ENCODE measurements at regions not wholly inside any gene's neighbourhood (a gene's known extent, or its start where the extent isn't known, plus 50 kb on each side); places are given as distances from the start of the nearest gene placed in this dataset.

DNA sequence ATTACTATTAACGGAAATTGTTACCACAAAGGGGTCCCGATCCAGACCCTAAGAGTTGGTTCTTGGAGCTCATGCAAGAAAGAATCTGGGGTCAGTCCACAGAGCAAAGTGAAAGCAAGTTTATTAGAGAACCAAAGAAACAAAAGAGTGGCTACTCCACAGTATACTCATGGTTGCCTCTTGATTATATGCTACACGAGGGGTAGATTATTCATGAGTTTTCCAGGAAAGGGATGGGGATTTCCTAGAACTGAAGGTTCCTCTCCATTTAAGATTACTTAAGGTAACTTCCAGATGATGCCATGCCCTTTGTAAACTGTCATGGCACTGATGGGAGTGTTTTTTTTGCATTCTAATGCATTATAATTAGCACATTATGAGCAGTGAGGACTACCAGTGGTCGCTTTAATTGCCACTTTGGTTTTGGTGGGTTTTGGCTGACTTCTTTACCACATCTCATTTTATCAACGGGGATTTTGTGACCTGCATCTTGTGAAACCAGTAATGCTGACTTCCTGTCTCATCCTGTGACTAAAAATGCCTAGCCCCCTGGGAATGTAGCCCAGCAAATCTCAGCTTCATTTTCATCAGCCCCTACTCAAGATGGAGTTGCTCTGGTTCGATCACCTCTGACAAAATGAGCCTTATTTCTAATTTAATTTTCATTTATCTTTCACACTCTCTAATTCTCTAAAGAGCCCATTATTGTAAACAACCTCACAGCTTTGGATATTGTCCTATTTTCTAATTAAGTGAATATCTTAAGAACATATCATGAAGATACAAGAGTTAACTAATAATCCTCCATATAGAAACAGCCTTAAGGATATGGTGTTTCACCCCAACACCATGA lies 336.3 kb downstream of the RASEF start:
- TF ChIP-seq POLR2A (IDR thresholded peaks at IDR 0.05) = no peak
- no peak for TF ChIP-seq POLR2AphosphoS5 (IDR thresholded peaks at IDR 0.05)
- no peak for TF ChIP-seq CTCF (IDR thresholded peaks at IDR 0.05)
- TF ChIP-seq EP300 (IDR thresholded peaks at IDR 0.05) = no peak
- DNase-seq (ENCODE audit: low spot score in 2 of 2) = no peak
- Histone ChIP-seq H3K9me3 (no peaks in the 10 kb centered on the region), H3K27me3 (no peaks in the 10 kb centered on the region), H3K36me3 (no peaks in the 10 kb centered on the region), H3K4me1 (no peaks in the 10 kb centered on the region), H3K27ac (no peak overlapping the region), H3K4me3 (no peak overlapping the region)
- 75% methylated on average over 6 of the region's 6 CpGs for WGBS

DNA sequence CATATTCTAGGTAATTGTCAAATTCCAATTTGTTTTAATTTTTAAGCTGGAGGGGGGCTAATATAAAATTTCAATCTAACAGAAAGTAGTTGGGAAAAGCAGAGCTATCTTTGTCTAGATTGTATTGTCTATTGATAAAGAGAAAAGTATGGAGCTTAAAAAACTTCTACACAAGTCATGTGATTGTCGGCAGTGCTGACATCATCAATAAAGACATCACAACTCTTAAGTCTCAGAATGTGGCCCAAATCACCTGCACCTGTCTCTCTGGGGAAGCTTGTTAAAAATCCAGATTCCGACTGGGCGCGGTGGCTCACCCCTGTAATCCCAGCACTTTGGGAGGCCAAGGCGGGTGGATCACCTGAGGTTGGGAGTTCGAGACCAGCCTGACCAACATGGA lies 333.8 kb downstream of the RASEF start:
- no peaks in the 10 kb centered on the region for H3K36me3 ChIP-seq
- WGBS = 90% methylated on average over 6 of the region's 6 CpGs
- H3K4me3 ChIP-seq = no peak overlapping the region
- H3K27me3 ChIP-seq = no peaks in the 10 kb centered on the region
- H3K4me1 ChIP-seq = no peaks in the 10 kb centered on the region
- H3K9me3 ChIP-seq = no peaks in the 10 kb centered on the region
- H3K27ac ChIP-seq = no peak overlapping the region
- TF ChIP-seq POLR2AphosphoS5 (IDR thresholded peaks at IDR 0.05) (no peak), CTCF (IDR thresholded peaks at IDR 0.05) (no peak), POLR2A (IDR thresholded peaks at IDR 0.05) (no peak), EP300 (IDR thresholded peaks at IDR 0.05) (no peak)
- DNase-seq (ENCODE audit: low spot score in 2 of 2) = no peak

GRCh38 chr9:82729991-82730589 lies 332.9 kb downstream of the RASEF start:
- no peaks in the 10 kb centered on the region for H3K4me1 ChIP-seq
- H3K36me3 ChIP-seq = no peaks in the 10 kb centered on the region
- TF ChIP-seq POLR2A (IDR thresholded peaks at IDR 0.05) (no peak), EP300 (IDR thresholded peaks at IDR 0.05) (no peak), CTCF (IDR thresholded peaks at IDR 0.05) (no peak), POLR2AphosphoS5 (IDR thresholded peaks at IDR 0.05) (no peak)
- H3K9me3 ChIP-seq = no peaks in the 10 kb centered on the region
- H3K4me3 ChIP-seq = no peak overlapping the region
- H3K27me3 ChIP-seq = no peaks in the 10 kb centered on the region
- H3K27ac ChIP-seq = no peak overlapping the region
- WGBS = 42% methylated on average over 1 of the region's 1 CpG
- no peak for DNase-seq (ENCODE audit: low spot score in 2 of 2)

GRCh38 chr9:82732928-82733327 lies 330.0 kb downstream of the RASEF start:
- H3K4me3 ChIP-seq = no peak overlapping the region
- no peak for TF ChIP-seq POLR2AphosphoS5 (IDR thresholded peaks at IDR 0.05)
- no peak for TF ChIP-seq POLR2A (IDR thresholded peaks at IDR 0.05)
- no peak for TF ChIP-seq EP300 (IDR thresholded peaks at IDR 0.05)
- TF ChIP-seq CTCF (IDR thresholded peaks at IDR 0.05) = no peak
- H3K36me3 ChIP-seq = no peaks in the 10 kb centered on the region
- no peaks in the 10 kb centered on the region for H3K9me3 ChIP-seq
- DNase-seq (ENCODE audit: low spot score in 2 of 2) = no peak
- no peak overlapping the region for H3K27ac ChIP-seq
- H3K27me3 ChIP-seq = no peaks in the 10 kb centered on the region
- 45% methylated on average over 3 of the region's 3 CpGs for WGBS
- no peaks in the 10 kb centered on the region for H3K4me1 ChIP-seq

- no peaks in the 10 kb centered on the region for H3K9me3 ChIP-seq
- TF ChIP-seq EP300 (IDR thresholded peaks at IDR 0.05) (no peak), CTCF (IDR thresholded peaks at IDR 0.05) (no peak), POLR2AphosphoS5 (IDR thresholded peaks at IDR 0.05) (no peak), POLR2A (IDR thresholded peaks at IDR 0.05) (no peak)
- no peaks in the 10 kb centered on the region for H3K27me3 ChIP-seq
- H3K4me1 ChIP-seq = no peaks in the 10 kb centered on the region
- H3K36me3 ChIP-seq = no peaks in the 10 kb centered on the region
- 87% methylated on average over 4 of the region's 4 CpGs for WGBS
- no peak for DNase-seq (ENCODE audit: low spot score in 2 of 2)
- no peak overlapping the region for H3K27ac ChIP-seq
- H3K4me3 ChIP-seq = no peak overlapping the region
Measured at GRCh38 chr9:82736126-82736525, 326.8 kb downstream of the RASEF start.

Data from suprapubic skin (tissue), 4 donors.